Nephron progenitor cell (in vitro differentiated cells): ENCODE measurements at regions not wholly inside any gene's neighbourhood (a gene's known extent, or its start where the extent isn't known, plus 50 kb on each side); places are given as distances from the start of the nearest gene placed in this dataset.

ENCODE experiments used
- DNase-seq: peaks from one replicate; pipeline ENCODE4 v3.0.0; 2021
- H3K27ac Mint-ChIP-seq: 2 replicates; pipeline ENCODE4 v1.8.0; 2021; ENCODE audit warnings: mild to moderate bottlenecking, moderate library complexity, mixed read lengths
- H3K27me3 Mint-ChIP-seq: 2 replicates; pipeline ENCODE4 v1.8.0; 2021; ENCODE audit warnings: mild to moderate bottlenecking, low read depth, mixed read lengths; ENCODE audit not compliant: poor library complexity
- H3K36me3 Mint-ChIP-seq: 2 replicates; pipeline ENCODE4 v1.8.0; 2021; ENCODE audit warnings: low read depth, mixed read lengths
- H3K4me1 Mint-ChIP-seq: 2 replicates; pipeline ENCODE4 v1.8.0; 2021; ENCODE audit warnings: mixed read lengths
- H3K4me3 Mint-ChIP-seq: 2 replicates; pipeline ENCODE4 v1.8.0; 2021; ENCODE audit warnings: mild to moderate bottlenecking, moderate library complexity, mixed read lengths
- H3K9me3 Mint-ChIP-seq: 2 replicates; pipeline ENCODE4 v1.8.0; 2021; ENCODE audit warnings: mild to moderate bottlenecking, moderate library complexity, mixed read lengths
- TF ChIP-seq, protein P1 (sequence below): fragments of 200-600 bp; sonication (generic); IDR thresholded peaks from 2 replicates; pipeline ENCODE4 v1.5.0; 2021; ENCODE audit warnings: antibody characterized with exemption

DNA sequence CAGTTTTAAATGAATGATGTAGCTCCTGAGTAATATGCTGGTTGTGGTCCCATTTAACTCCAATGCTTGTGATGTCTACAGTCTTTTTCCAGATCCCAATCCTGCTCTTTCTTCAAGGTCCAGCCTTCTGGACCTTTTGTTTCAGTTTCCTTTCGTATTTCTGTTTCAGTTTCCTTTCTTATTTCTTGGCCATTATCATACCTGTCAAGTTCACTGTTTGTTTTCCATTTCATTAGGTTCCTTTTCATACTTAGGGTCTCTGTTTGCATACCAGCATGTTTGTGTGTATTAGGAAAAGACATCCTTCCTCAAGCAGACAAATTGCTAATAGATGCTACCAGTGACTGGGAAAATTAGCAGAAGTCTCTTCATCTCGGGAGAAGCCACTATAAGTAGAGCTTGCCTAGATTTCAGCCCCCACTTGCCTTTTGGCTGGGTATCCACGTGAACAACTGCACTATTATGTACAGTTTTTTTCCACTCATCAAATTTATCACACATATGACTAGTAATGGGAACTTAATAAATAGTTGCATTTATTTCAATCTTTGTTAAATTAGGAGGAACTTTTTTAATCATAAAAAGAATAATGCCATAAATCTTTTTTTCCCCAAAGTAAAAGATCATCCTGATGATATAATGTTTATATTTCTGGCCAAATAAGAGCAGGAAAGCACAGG is 583.4 kb downstream of the BCKDHB start:
- Mint-ChIP-seq H3K9me3 (peaks cover 28% of the 10 kb centered on the region), H3K4me3 (no peak overlapping the region), H3K36me3 (no peaks in the 10 kb centered on the region), H3K27me3 (peaks cover 3% of the 10 kb centered on the region), H3K27ac (no peak overlapping the region), H3K4me1 (no peaks in the 10 kb centered on the region)
- DNase-seq: no peak
- TF ChIP-seq, protein P1, sequence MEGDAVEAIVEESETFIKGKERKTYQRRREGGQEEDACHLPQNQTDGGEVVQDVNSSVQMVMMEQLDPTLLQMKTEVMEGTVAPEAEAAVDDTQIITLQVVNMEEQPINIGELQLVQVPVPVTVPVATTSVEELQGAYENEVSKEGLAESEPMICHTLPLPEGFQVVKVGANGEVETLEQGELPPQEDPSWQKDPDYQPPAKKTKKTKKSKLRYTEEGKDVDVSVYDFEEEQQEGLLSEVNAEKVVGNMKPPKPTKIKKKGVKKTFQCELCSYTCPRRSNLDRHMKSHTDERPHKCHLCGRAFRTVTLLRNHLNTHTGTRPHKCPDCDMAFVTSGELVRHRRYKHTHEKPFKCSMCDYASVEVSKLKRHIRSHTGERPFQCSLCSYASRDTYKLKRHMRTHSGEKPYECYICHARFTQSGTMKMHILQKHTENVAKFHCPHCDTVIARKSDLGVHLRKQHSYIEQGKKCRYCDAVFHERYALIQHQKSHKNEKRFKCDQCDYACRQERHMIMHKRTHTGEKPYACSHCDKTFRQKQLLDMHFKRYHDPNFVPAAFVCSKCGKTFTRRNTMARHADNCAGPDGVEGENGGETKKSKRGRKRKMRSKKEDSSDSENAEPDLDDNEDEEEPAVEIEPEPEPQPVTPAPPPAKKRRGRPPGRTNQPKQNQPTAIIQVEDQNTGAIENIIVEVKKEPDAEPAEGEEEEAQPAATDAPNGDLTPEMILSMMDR: no peak

DNA sequence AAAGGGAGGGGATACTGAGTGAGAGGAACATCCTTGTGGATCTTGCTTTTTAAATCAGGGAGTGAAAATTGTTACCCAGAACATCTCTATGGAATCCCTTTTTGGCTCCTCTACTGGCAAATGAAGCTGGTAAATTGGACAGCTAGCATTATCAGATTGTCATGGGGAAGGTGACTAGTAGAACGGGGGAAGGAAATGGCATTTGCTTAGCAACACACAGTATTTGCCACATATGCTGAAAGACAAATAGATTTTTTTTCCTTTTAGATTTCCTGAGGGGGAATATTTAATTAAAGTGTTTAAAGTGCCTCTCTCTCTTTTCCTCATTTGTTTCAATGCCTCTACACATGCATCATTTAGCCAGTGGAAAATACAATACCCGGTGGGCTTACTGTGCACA is 573.5 kb downstream of the BCKDHB start:
- no peak for DNase-seq
- TF ChIP-seq, protein P1: no peak
- peaks cover 7% of the 10 kb centered on the region for H3K27me3 Mint-ChIP-seq
- no peak overlapping the region for H3K4me3 Mint-ChIP-seq
- no peaks in the 10 kb centered on the region for H3K36me3 Mint-ChIP-seq
- H3K9me3 Mint-ChIP-seq: peaks cover 16% of the 10 kb centered on the region
- H3K27ac Mint-ChIP-seq: no peak overlapping the region
- no peaks in the 10 kb centered on the region for H3K4me1 Mint-ChIP-seq

DNA sequence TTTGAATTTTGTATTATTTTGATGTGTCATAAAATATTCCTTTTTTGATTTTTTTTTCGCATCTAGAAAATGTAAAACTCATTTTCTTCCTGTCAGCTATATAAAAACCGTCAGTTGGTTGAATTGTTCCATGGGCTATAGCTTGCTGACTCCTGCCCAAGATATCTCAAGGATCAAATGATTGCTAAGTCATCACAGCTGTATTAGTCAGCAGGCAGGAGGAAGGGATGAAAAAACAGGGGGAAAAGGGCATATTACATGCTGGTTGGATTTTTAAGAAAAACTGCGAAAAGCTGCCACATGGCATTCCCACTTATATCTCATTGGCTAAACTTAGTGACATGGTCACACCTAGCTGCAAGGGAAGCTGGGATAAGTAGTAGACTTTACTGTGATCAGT is 569.9 kb downstream of the BCKDHB start:
- no peaks in the 10 kb centered on the region for H3K4me1 Mint-ChIP-seq

DNA sequence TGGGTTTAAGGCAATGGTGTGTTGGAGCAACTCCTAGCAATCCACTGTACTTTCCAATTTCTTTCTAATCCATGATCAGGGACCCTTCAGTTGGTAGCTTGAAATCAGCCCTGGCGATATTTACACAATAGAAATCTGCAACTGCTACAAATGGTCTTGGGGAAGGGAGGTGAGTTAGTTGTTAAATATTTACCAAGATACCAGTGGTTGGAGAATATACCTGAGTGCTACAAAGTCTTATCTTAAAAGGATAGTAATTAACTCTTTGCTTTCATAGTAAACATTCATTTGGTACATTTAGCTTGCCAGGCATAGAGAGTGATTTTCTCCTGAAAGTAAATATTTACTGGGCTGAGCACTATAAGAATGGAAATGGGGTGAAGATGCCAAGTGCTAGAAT is 568.2 kb downstream of the BCKDHB start:
- Mint-ChIP-seq H3K36me3 (no peaks in the 10 kb centered on the region), H3K27ac (peak overlapping the region; percentile 49), H3K4me1 (no peaks in the 10 kb centered on the region), H3K9me3 (peaks cover 16% of the 10 kb centered on the region), H3K4me3 (no peak overlapping the region), H3K27me3 (peaks cover 7% of the 10 kb centered on the region)
- TF ChIP-seq, protein P1: no peak
- DNase-seq: no peak

More for the DNA sequence above, 569.9 kb downstream of the BCKDHB start:
- peaks cover 7% of the 10 kb centered on the region for H3K27me3 Mint-ChIP-seq
- TF ChIP-seq, protein P1: no peak
- no peaks in the 10 kb centered on the region for H3K36me3 Mint-ChIP-seq
- H3K27ac Mint-ChIP-seq: no peak overlapping the region
- peaks cover 16% of the 10 kb centered on the region for H3K9me3 Mint-ChIP-seq
- no peak overlapping the region for H3K4me3 Mint-ChIP-seq
- no peak for DNase-seq

DNA sequence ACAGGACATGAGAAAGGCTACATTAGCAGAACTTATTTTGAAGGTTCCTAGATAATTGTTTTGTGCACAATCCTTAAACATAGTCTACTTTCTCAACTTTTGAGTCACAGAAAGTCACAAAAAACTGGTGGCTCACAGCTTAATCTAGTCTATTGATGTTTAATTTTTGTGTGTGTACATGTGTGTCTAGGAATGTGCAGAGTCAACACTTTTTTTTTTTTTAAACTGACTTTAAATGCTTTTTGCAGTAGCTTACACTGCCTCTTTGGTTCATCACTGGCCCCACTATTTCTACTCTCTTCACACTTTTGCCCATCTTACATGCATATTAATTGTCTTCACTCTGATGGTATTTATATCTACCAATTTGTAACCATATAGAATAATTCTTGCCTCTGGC is 566.9 kb downstream of the BCKDHB start:
- Mint-ChIP-seq H3K9me3 (peaks cover 16% of the 10 kb centered on the region), H3K36me3 (no peaks in the 10 kb centered on the region), H3K27me3 (peaks cover 7% of the 10 kb centered on the region), H3K4me3 (no peak overlapping the region), H3K4me1 (no peaks in the 10 kb centered on the region), H3K27ac (no peak overlapping the region)
- DNase-seq: no peak
- TF ChIP-seq, protein P1: no peak

DNA sequence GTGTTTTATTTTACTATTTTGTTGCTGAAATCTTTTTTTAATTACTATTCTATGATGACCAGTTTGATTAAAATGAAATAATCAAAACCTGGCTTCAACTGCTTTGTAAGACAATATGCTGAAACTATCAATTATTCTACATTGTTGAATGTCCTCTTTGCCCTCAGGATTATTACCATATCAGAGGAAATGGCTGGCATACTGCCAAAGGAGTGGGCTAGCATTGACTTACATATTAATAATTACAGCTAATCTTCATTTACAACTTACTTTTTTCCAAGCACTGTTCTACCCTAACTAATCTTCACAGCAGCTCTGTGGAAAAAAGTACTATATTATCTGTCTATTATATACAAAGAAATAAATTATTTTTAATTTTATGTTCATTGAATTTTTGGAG is 560.5 kb downstream of the BCKDHB start:
- H3K36me3 Mint-ChIP-seq: no peaks in the 10 kb centered on the region
- DNase-seq: no peak
- no peaks in the 10 kb centered on the region for H3K4me1 Mint-ChIP-seq
- no peak overlapping the region for H3K4me3 Mint-ChIP-seq
- no peaks in the 10 kb centered on the region for H3K9me3 Mint-ChIP-seq
- no peaks in the 10 kb centered on the region for H3K27me3 Mint-ChIP-seq
- TF ChIP-seq, protein P1: no peak
- no peak overlapping the region for H3K27ac Mint-ChIP-seq
